Vagina (tissue), 2 donors: ENCODE measurements at regions not wholly inside any gene's neighbourhood (a gene's known extent, or its start where the extent isn't known, plus 50 kb on each side); places are given as distances from the start of the nearest gene placed in this dataset.

Experiments
- DNase-seq, 2 donors: peaks; one replicate each; pipeline ENCODE4 v3.0.0-alpha.2; 2017; ENCODE audit errors: extremely low spot score in 2 of 2
- H3K27ac ChIP-seq: fragments of 200-600 bp; sonication (generic); one replicate; pipeline ENCODE4 v1.5.1; 2019
- H3K27me3 ChIP-seq: fragments of 200-600 bp; sonication (generic); one replicate; pipeline ENCODE4 v1.5.1; 2019
- H3K36me3 ChIP-seq, 2 donors: fragments of 200-600 bp; sonication (generic); one replicate each; pipeline ENCODE4 v1.5.1; 2017 to 2019
- H3K4me1 ChIP-seq: fragments of 200-600 bp; sonication (generic); one replicate; pipeline ENCODE4 v1.5.1; 2019
- H3K4me3 ChIP-seq, 2 donors: fragments of 200-600 bp; sonication (generic); 1 replicate in 1 of 2; 2 replicates in 1 of 2; pipeline ENCODE4 v1.5.1; 2016 to 2019
- H3K9me3 ChIP-seq: fragments of 200-600 bp; sonication (generic); one replicate; pipeline ENCODE4 v1.5.1; 2019
- CTCF ChIP-seq, 3 experiments: fragments of 450-650 bp in 2 of 3; fragments of 200-600 bp in 1 of 3; sonication (generic) in 1 of 3; IDR thresholded peaks; one replicate each; pipeline ENCODE4 v1.5.1; 2017 to 2019; ENCODE audit warnings: antibody characterized with exemption in 3 of 3, mild to moderate bottlenecking in 2 of 3, moderate library complexity in 2 of 3
- POLR2A ChIP-seq, 2 donors: fragments of 450-650 bp; IDR thresholded peaks; one replicate each; pipeline ENCODE4 v1.6.1; 2017; ENCODE audit warnings: antibody characterized with exemption in 2 of 2, mild to moderate bottlenecking in 2 of 2, moderate library complexity in 2 of 2
- POLR2AphosphoS5 ChIP-seq, 2 donors: sonication (generic); formaldehyde crosslinking; IDR thresholded peaks; one replicate each; pipeline ENCODE4 v1.9.0; 2017; ENCODE audit warnings: antibody characterized with exemption in 2 of 2, mild to moderate bottlenecking in 2 of 2, low read depth in 1 of 2; ENCODE audit not compliant: insufficient read depth in 1 of 2
- intact Hi-C: fragments of 100-400 bp; cut with DNase I; formaldehyde crosslinking; loops from one replicate; pipeline ENCODE4 v1.15.1; 2023

- H3K9me3 ChIP-seq: no peaks in the 10 kb centered on the region
- intact Hi-C loops: no loop called here
- no peak overlapping the region for H3K4me3 ChIP-seq
- no peak overlapping the region for H3K27ac ChIP-seq
- H3K4me1 ChIP-seq: no peaks in the 10 kb centered on the region
- DNase-seq: no peak
- H3K27me3 ChIP-seq: no peaks in the 10 kb centered on the region
- TF ChIP-seq POLR2AphosphoS5 (IDR thresholded peaks at IDR 0.05; ENCODE audit: insufficient read depth in 1 of 2, low read depth in 1 of 2): no peak
- TF ChIP-seq POLR2A (IDR thresholded peaks at IDR 0.05): no peak
- no peak for TF ChIP-seq CTCF (IDR thresholded peaks at IDR 0.05)
- no peaks in the 10 kb centered on the region for H3K36me3 ChIP-seq
Observed at GRCh38 chr7:68276725-68277124, 1280.1 kb downstream of the TYW1 start.

GRCh38 chr7:68279827-68280400 is 1283.3 kb downstream of the TYW1 start:
- Histone ChIP-seq H3K27me3 (no peaks in the 10 kb centered on the region), H3K4me1 (no peaks in the 10 kb centered on the region), H3K4me3 (no peak overlapping the region), H3K36me3 (no peaks in the 10 kb centered on the region), H3K9me3 (no peaks in the 10 kb centered on the region), H3K27ac (no peak overlapping the region)
- no peak for DNase-seq
- TF ChIP-seq POLR2A (IDR thresholded peaks at IDR 0.05) (no peak), POLR2AphosphoS5 (IDR thresholded peaks at IDR 0.05; ENCODE audit: insufficient read depth in 1 of 2, low read depth in 1 of 2) (no peak), CTCF (IDR thresholded peaks at IDR 0.05) (no peak)
- intact Hi-C loops: no loop called here

GRCh38 chr7:68280931-68281330 is 1284.3 kb downstream of the TYW1 start:
- Histone ChIP-seq H3K36me3 (no peaks in the 10 kb centered on the region), H3K4me3 (no peak overlapping the region), H3K4me1 (no peaks in the 10 kb centered on the region), H3K9me3 (no peaks in the 10 kb centered on the region), H3K27ac (no peak overlapping the region), H3K27me3 (no peaks in the 10 kb centered on the region)
- TF ChIP-seq POLR2A (IDR thresholded peaks at IDR 0.05) (no peak), POLR2AphosphoS5 (IDR thresholded peaks at IDR 0.05; ENCODE audit: insufficient read depth in 1 of 2, low read depth in 1 of 2) (no peak)
- intact Hi-C loops: no loop called here
- DNase-seq: no peak

- Histone ChIP-seq H3K4me1 (no peaks in the 10 kb centered on the region), H3K4me3 (no peak overlapping the region), H3K27ac (no peak overlapping the region), H3K9me3 (no peaks in the 10 kb centered on the region), H3K36me3 (no peaks in the 10 kb centered on the region), H3K27me3 (no peaks in the 10 kb centered on the region)
- no peak for DNase-seq
- intact Hi-C loops: no loop called here
- TF ChIP-seq CTCF (IDR thresholded peaks at IDR 0.05) (no peak), POLR2A (IDR thresholded peaks at IDR 0.05) (no peak), POLR2AphosphoS5 (IDR thresholded peaks at IDR 0.05; ENCODE audit: insufficient read depth in 1 of 2, low read depth in 1 of 2) (no peak)
Observed at GRCh38 chr7:68288144-68288593, 1291.5 kb downstream of the TYW1 start.

- DNase-seq: no peak
- no peak for TF ChIP-seq CTCF (IDR thresholded peaks at IDR 0.05)
- TF ChIP-seq POLR2AphosphoS5 (IDR thresholded peaks at IDR 0.05; ENCODE audit: insufficient read depth in 1 of 2, low read depth in 1 of 2): no peak
- TF ChIP-seq POLR2A (IDR thresholded peaks at IDR 0.05): no peak
- H3K4me3 ChIP-seq: no peak overlapping the region
- no peaks in the 10 kb centered on the region for H3K4me1 ChIP-seq
- H3K27ac ChIP-seq: no peak overlapping the region
- no peaks in the 10 kb centered on the region for H3K36me3 ChIP-seq
- intact Hi-C loops: no loop called here
- H3K27me3 ChIP-seq: no peaks in the 10 kb centered on the region
- H3K9me3 ChIP-seq: no peaks in the 10 kb centered on the region
Observed at GRCh38 chr7:68291710-68292109, 1295.1 kb downstream of the TYW1 start.
